Stimulated activated CD4-positive, alpha-beta T cell treated with anti-CD3 and anti-CD28 coated beads, Interleukin-1b, Interleukin-23, amount 100 ng/mL, for 24 hours (primary cell): ENCODE measurements at regions not wholly inside any gene's neighbourhood (a gene's known extent, or its start where the extent isn't known, plus 50 kb on each side); places are given as distances from the start of the nearest gene placed in this dataset.

Experiments used
- DNase-seq, 4 experiments: peaks; one replicate each; pipeline ENCODE4 v3.0.0-alpha.2; 2020; ENCODE audit warnings: low read depth in 4 of 4, low spot score in 1 of 4

DNA sequence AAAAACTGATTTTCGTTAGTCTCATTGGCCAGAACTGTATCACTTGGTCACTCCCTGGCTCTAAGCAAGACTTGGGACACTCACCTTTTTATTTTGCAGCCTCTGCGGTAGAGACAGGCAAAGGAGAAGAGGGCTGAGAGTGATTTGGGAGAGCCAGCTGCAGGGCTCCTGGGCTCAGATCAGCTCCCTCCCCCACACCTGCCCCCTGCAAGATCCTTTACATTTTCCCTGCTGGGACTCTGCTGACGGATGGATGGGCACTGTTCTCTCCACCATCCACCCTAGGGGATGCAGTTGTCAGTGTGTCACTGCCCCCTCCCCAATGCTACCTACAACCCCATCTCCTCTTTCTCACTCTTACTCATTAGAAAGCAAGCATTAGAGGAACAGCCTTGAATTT lies 301.1 kb upstream of the KAZN start:
- DNase-seq: no peak

GRCh38 chr1:14298806-14299205 lies 299.7 kb upstream of the KAZN start:
- DNase-seq: no peak

DNA sequence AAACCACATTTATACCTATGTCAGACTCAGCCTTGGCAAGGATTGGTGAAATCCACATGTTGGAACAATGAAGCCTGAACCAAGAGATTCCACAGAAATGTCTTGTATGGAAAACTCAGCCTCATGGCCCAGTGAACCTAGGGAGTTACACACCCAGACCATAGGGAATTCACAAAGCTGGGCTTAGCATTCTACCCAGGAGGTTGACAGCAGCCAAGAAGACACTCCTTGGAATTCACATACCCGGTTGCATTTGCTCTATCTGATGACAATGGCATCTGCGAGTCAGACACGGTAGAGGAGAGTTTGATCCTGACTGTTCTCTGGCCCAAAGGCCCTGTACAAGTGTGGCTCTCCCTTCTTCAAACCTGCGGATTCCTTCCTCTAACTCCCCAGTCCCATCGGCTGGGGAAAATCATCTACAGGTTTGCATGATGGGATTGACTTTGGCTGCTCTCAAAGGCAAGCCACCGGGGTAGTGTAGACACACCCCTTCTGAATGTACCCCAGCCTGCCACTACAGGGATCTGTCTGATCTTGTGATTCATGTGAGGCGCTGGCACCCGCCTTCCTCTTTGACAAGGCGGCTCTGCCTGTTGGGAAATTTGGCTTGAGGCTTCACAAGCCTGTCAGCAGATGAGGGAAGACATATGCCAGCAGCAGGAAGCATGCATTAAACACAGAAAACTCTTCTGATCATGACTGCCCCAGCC lies 297.3 kb upstream of the KAZN start:
- DNase-seq: no peak

- no peak for DNase-seq
Observed at GRCh38 chr1:14301704-14302024, 296.8 kb upstream of the KAZN start.

GRCh38 chr1:14302025-14302424 lies 296.5 kb upstream of the KAZN start:
- DNase-seq: no peak

- DNase-seq: no peak
Observed at GRCh38 chr1:14303011-14303410, 295.5 kb upstream of the KAZN start.

DNA sequence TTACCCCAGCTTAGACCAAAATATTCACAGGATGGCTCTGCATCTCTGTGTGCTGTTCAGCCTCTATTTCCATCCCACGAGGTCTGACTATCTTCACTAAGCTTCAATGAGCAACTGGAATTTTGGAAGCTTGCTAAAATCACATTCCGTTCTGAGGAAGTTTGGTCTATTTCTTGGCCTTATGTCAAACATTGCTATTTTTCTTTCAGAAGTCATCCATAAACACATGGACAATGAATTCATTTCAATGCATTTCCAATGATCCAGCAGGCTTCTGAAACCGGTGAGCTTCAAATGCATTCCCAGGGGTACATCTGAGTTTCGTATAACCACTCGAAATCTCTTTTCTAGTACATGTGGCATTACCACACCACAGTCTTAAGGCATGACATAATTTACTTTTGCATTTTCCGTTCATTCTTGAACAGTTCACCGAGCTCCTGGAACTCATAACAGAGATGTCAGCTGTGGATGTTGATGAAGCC lies 294.1 kb upstream of the KAZN start:
- no peak for DNase-seq

DNA sequence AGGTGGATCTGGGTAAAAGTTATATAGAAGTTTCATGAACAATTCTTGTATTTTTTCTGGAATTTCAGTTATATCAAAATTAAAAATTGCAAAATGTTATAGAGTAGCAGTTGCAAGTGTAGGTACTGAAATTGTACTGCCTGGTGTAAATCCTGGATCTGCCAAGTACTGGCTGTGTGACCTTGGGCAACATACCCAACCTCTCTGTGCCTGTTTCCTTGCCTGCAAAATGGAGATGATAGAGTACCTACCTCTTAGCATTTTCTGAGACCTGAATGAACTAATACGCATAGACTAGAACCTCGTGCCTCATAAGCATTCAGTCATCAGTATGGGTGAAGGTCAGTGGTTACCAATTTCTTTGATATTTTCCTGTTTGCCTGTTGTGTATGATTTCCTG lies 290.0 kb upstream of the KAZN start:
- DNase-seq: no peak

DNA sequence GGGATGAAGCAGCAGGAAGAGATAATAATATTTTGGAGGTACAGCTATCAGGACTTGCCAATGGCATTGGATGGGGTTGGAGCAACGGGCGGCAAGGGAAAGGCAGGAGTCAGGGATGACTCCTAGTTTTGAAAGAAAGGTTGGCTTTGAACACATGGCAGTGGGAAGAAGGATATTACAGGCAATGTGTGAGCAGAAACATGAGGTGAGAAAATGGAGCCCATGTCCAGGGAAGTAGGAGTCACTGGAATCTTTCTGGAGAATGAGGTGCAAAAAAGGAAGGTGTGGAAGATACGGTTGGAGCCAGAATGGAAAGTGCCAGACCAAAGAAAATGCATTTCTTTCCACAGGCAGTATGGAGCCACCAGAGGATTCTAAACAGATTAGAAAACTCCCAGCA lies 288.5 kb upstream of the KAZN start:
- DNase-seq: no peak

GRCh38 chr1:14310476-14310875 lies 288.0 kb upstream of the KAZN start:
- DNase-seq: no peak

DNA sequence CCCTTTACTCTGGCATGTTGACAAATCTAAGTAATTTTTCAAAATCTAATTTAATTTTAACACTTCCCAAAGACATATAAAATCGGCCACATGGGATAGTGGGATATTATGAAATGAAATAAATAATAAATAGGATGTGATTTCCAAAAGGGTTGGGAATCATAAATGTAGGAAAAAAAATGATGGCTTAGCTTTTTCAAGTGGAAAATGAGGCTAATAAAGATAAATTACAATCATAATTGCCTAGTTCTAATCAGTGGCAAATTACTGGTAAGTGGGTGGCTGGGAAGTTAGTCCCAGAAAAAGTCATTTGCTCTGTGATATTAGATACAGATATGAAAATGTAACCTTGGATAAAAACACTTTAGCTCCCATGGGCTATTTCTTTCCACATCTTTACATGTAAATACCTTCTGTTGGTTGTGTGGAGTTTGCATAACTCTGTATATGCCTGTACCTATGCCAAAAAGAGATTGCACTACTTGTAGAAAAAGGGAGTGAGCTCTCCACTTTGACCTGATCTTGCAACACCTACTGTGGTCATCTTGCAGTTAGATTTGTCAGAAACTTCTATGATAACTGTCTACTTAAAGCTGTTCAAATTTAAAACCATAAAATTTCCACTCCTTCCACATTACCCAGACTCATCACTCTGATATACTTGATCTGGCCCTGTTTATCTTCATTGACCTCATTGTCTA lies 284.6 kb upstream of the KAZN start:
- no peak for DNase-seq

DNA sequence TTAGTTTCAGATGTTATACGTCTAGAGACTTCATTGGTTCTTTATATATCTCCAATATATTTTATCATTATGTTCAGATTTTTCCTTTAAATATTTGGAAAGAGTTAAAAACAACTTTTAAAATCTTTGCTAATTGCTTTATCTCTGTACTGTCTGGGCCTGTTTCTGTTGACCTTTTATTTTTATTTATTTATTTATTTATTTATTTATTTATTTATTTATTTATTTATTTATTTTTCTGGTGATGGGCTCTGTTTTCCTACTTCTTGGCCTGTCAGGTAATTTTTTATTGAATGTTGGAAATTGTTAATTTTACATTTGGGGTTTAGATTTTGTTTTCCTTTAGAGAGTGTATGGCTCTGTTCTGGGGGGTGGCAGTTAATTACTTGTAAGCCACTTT lies 279.7 kb upstream of the KAZN start:
- DNase-seq: no peak

DNA sequence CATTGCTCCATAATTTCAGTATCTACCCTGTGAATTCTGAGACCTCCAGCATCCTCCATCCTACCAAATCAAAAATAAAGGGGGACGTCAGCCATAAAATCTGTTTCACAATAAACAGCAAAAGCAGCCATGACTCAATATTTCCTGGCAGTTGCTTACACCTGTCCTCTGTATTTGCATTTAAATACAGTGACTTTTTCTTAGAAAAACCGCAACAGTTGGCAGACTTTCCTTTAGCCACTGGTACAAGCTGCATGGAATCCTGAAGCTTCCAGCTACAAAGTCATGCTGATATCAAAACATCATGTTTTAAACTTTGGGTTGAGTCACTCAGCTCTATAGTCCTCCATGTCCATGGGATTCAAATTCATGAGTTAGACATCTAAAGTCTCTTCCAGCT lies 278.0 kb upstream of the KAZN start:
- DNase-seq: no peak

- DNase-seq: no peak
Observed at GRCh38 chr1:14320986-14321385, 277.5 kb upstream of the KAZN start.

DNA sequence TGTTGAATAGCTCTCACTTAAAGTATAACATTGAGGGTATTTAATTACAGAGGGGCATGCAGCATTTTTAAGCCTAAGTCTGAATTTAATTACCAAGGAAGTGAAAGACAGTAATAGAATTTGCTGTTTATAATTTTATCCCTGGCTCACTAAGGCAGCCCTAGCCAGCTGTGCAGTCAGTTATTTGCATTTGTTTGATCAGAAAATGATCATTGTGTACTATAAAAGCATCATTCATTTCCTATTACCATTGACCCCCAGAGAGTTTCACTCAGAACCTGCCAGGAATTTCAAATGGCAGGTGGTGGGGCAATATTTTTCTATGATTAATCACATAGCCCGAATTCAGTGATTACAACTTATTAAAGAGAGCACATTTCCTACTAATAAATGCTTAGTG lies 277.1 kb upstream of the KAZN start:
- DNase-seq: no peak

GRCh38 chr1:14323568-14324247 lies 274.8 kb upstream of the KAZN start:
- DNase-seq: no peak

- no peak for DNase-seq
Observed at GRCh38 chr1:14324248-14324630, 274.2 kb upstream of the KAZN start.

DNA sequence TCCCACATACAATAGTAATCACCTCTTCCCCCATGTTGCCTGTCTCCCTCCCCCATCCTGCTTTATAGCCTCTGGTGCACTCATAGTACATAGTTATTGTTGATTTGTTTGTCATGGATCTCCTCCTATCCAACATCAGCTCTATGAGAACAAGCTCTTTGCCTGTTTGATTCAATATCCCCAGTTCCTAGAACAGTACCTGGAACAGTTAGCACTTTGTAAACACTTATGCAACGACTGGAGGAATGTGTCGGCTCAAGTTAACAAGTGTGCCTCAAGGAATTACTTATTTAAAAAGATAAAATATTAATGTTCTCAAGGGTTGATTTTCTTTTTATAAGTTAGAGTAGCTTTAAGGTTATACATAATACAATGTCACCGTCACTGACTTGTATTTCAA lies 271.6 kb upstream of the KAZN start:
- no peak for DNase-seq

DNA sequence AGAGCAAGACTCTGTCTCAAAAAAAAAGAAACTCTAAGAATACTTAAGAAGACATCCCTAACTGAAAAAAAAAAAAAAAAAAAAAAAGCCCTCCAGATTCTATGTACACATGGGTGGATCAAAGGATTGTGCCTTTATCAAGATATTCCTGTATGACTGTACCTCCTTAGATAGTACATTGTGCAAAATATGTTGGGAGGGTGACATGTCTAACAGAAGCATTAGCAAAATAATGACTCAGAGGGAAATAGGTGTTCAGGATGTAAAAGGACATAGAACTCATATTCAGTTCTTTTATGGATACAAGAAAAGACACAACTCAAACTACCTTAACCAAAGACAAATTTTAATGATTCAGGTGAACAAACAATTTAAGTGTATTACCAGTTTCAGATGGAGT lies 269.8 kb upstream of the KAZN start:
- DNase-seq: no peak

- DNase-seq: no peak
Observed at GRCh38 chr1:14332158-14332557, 266.3 kb upstream of the KAZN start.

- DNase-seq: peak in 1 of 4 experiments; percentile 1
Observed at GRCh38 chr1:14334336-14335176, 263.9 kb upstream of the KAZN start.

GRCh38 chr1:14338509-14338908 lies 260.0 kb upstream of the KAZN start:
- no peak for DNase-seq
